ENCODE measurements at regions not wholly inside any gene's neighbourhood (a gene's known extent, or its start where the extent isn't known, plus 50 kb on each side); places are given as distances from the start of the nearest gene placed in this dataset.

DNA sequence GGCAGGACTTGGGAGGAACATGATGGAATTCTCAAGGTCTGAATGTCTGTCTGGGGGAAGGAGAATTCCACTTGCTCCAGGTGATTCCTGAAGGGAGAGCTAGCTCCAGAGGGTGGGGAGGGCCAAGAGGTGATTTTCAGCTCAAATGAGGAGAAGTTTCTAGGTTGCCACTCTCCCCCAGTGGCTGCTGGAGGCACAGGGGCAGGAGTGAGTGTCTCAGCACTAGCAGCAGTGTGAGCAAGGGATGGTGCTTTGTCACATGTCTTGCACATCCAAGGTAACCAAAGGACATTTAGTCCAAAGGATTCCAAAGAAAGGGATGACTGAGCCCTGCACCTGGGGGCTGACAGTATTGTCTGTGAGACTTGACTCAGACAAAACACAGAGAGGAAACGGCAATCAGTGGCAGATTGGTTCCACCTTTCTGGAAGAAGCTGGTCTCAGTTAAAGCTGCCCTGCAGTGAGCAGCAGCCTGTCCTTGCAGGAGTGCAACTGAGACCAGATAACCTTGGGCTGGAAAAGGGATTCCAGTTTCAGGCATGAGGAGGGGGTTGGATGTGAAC, 51.2 kb upstream of the PCBD1 start:
- DNase-seq (ENCODE audit: low read depth): no peak

DNA sequence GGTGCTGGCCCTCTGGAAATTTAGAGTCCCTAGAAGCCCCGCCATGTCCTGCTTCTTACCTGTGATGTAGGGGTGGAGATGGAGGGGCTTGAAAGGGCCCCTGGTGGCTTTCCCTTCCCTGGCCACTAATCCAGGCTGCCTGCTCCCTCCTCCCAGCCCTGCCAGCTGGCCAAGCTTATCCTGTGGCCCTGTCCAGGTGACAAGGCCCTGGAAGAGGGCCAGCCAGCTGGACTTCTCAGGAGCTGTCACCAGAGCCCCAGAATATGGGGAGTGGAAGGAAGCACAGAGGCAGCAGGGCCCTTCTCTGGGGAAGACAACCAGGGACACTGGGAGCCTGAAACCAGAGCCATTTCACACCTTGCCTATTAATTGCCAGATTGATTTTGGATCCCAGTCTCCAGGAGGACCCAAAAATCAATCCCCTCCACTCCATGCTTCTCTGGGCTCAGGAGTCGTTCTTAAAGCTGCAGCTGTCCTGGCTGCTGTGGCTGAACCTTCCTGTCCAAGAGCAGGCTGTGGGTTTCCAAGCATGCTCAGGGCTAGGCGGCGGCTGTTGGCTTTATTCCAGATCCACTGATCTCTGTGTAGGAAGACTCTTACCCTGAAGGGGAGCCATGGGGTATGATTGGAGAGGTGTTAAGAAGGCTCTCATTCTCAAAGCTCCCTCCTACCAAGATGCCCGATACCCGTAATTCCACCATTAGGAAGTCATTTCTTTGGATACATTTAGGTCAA, 52.6 kb upstream of the PCBD1 start:
- DNase-seq (ENCODE audit: low read depth): no peak

- no peak for DNase-seq (ENCODE audit: low read depth)
Measured at GRCh38 chr10:70942125-70942524, 53.8 kb upstream of the PCBD1 start.

GRCh38 chr10:70942725-70943124, 54.4 kb upstream of the PCBD1 start:
- no peak for DNase-seq (ENCODE audit: low read depth)

- DNase-seq (ENCODE audit: low read depth): no peak
Measured at GRCh38 chr10:70943249-70943648, 54.9 kb upstream of the PCBD1 start.

GRCh38 chr10:70943841-70944466, 55.6 kb upstream of the PCBD1 start:
- DNase-seq (ENCODE audit: low read depth): no peak

DNA sequence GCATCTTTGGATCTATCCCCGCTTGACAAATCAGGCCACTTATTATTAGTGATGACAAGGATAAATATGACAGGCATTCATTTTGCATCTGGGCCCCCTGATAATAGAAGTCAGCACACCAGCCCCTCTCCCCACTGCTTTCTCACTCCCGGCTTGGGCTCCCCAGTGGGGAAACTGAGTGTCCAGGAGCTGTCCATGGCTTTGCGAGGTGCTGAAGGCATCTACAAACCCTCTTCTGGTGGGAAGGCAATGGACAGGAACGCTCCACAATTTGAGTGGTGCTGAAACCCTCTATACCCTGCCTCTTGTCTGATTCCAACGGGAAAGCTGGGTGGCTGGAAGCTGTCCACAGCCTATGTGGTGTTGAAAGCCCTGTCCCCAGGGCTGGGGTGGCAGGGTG, 61.7 kb upstream of the PCBD1 start:
- DNase-seq (ENCODE audit: low read depth): no peak

- no peak for DNase-seq (ENCODE audit: low read depth)
Measured at GRCh38 chr10:70950801-70951200, 62.4 kb upstream of the PCBD1 start.

- DNase-seq (ENCODE audit: low read depth): no peak
Measured at GRCh38 chr10:70952401-70952800, 64.0 kb upstream of the PCBD1 start.

DNA sequence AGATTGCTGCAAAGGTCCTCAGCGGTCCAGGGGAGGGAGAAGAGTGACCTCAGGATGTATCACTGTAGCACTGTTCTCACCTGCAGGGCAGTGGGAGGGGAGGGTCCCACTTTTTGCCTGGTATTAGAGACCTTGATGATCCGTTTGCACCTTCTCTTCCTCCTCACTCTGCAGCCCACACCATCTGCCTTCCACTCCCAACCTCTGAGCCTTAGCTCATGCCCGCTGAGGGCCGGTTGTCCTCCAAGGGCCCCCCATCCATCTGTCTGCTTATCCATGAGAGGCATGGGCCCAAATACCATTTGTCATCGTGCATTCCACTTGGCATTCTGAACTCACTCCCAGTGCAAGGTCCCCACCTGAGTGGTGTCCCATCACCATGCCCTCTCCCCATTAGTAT, 64.6 kb upstream of the PCBD1 start:
- no peak for DNase-seq (ENCODE audit: low read depth)

DNA sequence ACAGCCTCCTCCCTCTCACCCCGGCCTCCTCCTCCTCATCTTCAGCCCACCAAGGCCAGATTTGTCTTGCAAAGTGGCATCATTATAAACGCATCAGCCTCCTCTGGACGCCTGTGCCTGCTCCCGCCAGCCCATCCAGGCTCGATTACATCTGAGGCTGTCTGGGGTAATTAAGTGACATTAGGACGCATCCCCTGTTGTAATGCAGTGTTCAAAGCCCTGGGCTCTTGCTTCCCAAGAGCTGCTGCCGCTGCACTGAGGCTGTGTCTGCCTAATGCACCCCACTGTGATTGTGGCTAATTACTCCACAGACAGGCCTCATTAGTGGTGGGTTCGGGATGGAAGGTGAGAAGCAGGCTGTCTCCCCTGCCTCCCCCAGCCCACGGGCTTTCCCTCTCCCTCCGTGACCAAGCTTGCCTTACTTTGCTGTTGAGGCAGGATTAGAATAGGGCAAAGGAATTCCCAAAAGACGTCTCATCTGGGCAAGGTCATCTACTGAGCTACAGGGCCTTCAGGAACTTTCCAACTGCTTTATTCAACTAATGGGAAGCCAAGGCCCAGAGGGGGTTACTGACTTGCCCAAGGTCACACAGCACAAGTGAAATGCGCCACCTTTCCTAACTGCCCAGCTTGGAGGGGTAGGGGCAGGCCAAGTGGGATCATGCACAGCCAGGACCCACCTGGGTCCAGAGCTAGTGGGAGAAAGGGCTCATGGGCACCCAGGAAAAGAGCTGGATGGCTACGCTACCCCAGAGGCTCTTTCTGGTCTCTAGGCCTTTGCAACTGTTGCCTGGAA, 66.2 kb upstream of the PCBD1 start:
- DNase-seq (ENCODE audit: low read depth): no peak

GRCh38 chr10:70956029-70956759, 67.8 kb upstream of the PCBD1 start:
- DNase-seq (ENCODE audit: low read depth): no peak

GRCh38 chr10:70958396-70958795, 70.0 kb upstream of the PCBD1 start:
- DNase-seq (ENCODE audit: low read depth): no peak

- no peak for DNase-seq (ENCODE audit: low read depth)
Measured at GRCh38 chr10:70960316-70960715, 72.0 kb upstream of the PCBD1 start.

- DNase-seq (ENCODE audit: low read depth): no peak
Measured at GRCh38 chr10:70960783-70961570, 72.6 kb upstream of the PCBD1 start.

GRCh38 chr10:70962686-70963085, 74.3 kb upstream of the PCBD1 start:
- DNase-seq (ENCODE audit: low read depth): no peak

- no peak for DNase-seq (ENCODE audit: low read depth)
Measured at GRCh38 chr10:70963271-70963670, 74.9 kb upstream of the PCBD1 start.

DNA sequence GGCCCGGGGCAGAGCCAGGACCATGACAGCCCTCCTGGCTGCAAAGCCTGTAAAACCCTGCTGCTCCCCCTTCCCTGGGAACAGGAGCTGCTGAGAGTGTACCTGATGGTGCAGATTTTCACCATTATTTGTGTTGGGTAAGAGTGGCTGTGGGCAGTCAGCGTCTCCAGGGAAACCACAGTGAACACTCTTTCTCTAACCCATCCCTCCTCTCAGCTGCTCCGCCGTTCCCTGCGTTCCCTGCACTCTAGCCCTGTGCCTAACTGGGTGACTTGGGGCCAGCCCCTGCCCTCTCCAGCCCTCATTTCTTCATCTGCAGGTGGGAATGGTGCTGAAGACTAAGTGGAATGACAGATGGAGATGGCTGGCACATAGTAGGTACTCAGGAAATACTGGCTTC, 75.9 kb upstream of the PCBD1 start:
- DNase-seq (ENCODE audit: low read depth): no peak

GRCh38 chr10:70964881-70965280, 76.5 kb upstream of the PCBD1 start:
- DNase-seq (ENCODE audit: low read depth): no peak

- DNase-seq (ENCODE audit: low read depth): no peak
Measured at GRCh38 chr10:70965566-70965965, 77.2 kb upstream of the PCBD1 start.
